GM19455 (cell line): ENCODE measurements at regions not wholly inside any gene's neighbourhood (a gene's known extent, or its start where the extent isn't known, plus 50 kb on each side); places are given as distances from the start of the nearest gene placed in this dataset.

ENCODE experiments used
- ATAC-seq: cut with Tn5 transposase; IDR thresholded peaks from one replicate; pipeline ENCODE4 v1.9.1; 2021; ENCODE audit not compliant: unreplicated experiment

GRCh38 chr9:12464400-12464799 is 228.8 kb upstream of the TYRP1 start:
- ATAC-seq, result no peak

DNA sequence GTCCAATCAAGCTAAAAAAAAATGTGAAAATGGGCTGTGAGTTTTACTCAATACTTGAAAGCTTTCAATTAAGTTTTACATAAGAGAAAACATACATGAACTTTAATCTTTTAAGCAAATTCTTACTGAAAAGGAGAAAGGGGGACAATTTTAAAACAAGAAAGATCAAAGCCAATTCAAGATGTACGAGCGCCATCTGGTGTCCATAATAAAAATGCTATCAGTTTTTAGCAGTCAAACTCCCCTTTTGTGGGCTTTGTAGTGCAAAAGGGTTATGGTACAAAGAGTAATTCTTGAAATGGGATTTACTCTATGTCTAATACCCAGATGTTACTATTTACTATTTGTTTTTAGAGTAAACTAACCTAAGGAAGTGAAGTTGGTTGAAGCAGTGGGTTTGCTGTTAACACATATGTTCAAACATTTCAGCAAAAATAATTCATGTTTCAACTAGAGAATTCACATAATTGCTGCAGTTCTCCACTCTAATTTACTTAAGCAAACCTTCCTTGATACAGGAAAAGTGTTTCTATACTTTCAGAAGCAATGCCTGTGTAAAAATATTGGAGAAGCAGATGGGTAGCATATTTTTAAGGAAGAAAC is 228.2 kb upstream of the TYRP1 start:
- no peak for ATAC-seq

GRCh38 chr9:12469084-12469483 is 224.1 kb upstream of the TYRP1 start:
- no peak for ATAC-seq

DNA sequence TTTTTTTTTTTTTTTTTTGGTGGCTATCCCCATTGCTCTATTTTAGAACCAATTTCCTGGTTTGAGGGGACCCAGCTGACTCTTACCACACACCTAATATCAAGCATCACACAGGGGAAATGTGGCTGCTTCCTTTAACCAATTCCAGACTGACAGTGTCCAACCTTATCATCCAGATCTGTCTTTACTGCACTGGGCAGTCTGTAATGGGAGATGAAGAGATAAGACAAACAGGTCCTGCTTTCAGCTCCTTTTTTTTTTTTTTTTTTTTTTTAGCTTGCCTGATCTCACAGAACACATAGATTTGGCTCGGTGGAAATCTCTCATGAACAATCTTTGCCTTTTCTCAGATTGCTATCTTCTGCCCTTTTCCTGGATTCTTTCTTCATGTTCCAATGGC is 198.8 kb upstream of the TYRP1 start:
- ATAC-seq, result no peak

DNA sequence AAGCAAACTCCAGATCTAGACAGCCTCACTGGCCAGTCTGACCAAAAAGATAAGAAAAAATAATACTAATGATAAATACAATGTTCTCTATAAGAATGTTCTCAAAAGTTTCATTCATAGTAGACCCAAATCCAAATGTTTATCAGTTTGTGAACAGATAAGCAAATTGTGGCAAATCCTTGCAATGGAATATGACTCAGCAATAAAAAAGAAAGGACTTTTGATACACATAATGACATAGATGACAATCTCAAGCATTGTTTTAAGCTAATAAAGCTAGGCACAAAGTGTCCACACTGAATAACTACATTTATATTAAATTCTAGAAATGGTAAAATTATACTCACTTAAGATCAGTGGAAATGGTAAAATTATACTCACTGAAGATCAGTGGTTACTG is 195.4 kb upstream of the TYRP1 start:
- ATAC-seq, result no peak

- no peak for ATAC-seq
Observed at GRCh38 chr9:12502520-12502919, 190.7 kb upstream of the TYRP1 start.

DNA sequence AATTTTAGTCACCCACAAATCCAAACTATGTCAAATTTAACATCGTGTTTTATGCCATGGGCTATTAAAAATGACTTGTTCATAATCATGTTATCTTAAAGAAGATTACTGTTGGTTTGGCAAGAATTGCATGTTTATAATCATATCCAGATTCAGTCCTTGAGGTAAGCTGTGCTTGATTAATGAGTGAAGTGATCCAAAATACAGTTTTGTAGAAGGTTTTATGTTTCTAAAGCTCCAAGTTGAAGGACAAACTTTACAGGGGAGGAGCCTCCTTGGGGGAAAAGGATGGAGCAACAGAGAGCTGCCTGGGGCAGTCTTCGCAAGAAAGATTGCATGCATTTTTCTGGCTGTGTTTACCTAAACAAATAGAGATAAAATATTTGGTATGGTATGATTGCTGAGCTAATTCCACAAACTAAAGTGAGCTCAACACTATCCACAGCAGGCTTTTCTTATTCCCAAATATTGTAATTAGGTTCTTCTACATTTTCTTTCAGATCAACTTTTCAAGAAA is 189.5 kb upstream of the TYRP1 start:
- ATAC-seq, result no peak

- no peak for ATAC-seq
Observed at GRCh38 chr9:12510551-12510950, 182.6 kb upstream of the TYRP1 start.

GRCh38 chr9:12511726-12512125 is 181.5 kb upstream of the TYRP1 start:
- ATAC-seq, result no peak

- ATAC-seq, result no peak
Observed at GRCh38 chr9:12516031-12516430, 177.2 kb upstream of the TYRP1 start.

DNA sequence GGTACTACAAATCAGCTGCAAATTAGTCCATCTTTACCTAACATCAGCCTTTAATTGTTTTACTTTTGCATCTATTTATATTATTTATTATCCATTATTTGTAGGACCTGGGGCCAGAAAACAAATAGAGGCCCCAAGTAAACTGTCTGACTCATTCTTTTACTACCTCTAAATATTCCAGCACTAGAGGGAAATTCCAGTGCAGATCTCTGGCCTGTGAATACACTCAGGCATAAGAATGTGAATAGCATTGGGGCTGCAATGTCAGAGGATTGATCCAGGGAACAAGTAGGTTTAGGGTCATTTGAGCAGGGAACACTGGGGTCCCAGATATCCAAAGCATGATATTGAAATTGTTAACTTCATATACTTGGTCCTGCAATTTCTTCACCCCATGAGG is 176.6 kb upstream of the TYRP1 start:
- no peak for ATAC-seq

DNA sequence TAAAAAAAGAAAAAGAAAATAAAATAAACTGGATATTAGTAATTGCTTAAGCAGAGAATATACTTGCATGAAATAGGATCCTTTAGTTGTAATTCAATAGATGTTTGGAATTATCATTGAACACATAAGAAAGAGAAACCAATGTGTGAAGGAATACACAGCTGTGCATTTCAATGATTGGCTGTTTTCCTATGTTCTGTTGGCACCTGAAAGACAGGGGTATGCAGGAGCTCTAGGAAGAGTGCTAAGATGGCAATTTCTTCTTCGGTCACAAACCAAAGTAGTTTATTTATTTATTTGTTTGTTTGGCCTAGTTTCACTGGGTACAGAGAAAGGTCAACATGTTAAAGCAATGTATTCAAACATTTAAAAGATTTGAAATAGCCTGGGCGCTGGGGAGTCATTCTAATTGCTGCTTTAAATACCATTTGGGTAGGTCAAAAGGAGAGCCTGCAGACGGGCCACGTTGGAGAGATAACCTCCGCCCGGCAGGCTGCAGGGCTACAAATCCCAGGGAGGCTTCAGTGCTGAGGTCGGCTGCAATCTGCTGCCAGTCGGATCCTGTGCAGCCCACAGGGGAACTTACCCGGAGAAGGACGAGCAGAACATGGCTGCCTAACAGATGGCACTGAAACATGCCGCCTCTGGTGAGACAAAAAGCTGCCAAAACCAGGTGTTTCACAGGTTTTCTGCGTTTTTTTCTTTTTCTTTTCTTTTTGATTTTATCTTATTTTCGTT is 154.2 kb upstream of the TYRP1 start:
- ATAC-seq, result no peak

DNA sequence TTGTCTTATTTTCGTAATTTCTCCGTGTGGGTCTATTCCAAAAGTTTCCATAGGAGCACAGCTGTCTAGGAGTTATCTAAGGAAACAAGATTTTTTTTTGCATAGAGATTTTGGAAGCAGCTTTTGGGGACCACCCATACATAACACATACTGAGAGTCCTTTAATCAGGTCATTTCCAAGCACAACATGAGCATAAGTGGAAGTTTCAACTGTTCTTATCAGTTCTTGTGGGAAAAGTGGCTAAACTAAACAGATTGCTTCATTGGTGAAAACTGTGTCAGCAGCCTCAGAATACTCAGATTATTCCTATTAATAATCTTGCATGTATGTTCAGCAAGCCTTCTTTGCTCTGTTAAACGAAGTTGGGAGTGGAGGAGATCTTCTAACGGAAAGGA is 153.6 kb upstream of the TYRP1 start:
- no peak for ATAC-seq

DNA sequence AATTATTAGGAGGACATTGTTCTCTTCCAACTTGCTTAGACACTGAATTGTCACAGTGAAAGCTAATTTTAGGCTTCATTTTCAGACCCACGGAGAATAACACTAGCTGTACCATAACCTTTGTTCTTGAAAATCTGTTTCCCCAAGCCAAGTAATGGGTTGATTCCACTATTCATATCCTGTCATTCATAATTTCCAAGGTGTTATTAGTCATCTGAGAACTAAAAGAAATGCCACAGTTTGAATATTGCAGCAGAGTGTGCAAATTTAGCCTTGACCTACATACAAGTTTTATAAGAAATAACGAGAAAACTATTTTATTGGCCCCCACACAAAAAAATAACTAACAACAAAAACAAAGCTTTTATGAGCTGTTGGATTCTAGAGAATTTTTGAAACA is 148.5 kb upstream of the TYRP1 start:
- ATAC-seq, result no peak

DNA sequence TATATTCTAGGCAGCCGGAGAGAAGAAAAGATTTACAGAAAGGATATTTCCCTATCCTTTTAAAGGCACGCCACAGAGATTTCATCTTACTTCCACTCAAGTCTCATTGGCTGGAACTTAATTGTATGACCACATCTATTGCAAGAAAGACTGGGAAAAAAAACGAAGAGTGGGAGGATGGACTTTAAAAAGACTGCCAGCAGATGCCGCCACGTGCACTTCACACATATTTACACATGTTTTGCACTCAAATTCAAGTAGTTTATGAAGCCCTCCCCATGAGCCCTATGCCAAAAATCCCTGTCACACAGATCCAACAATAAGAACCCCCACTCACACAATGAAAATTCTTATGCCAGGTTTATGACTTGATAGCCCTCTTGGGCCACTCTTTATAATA is 138.5 kb upstream of the TYRP1 start:
- ATAC-seq, result no peak

GRCh38 chr9:12566404-12567090 is 126.6 kb upstream of the TYRP1 start:
- ATAC-seq, result no peak

- ATAC-seq, result no peak
Observed at GRCh38 chr9:12584656-12585522, 108.3 kb upstream of the TYRP1 start.

DNA sequence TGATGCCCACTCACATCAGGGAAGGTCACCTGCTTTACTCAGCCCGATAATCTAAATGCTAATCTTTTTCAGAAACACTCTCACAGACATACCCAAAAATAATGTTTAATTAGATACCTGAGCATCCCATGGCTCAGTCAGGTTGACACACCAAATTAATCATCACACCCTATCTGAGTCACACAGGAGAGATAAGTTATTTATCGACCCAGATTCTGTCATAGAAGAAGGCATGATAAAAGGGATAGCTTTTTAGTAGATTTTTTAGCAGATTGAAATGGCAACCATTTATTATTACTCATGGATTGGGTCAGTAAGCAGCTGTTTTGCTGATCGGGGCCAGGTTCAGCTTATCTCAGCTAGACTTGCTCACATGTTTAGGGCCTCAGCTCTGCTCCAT is 97.8 kb upstream of the TYRP1 start:
- no peak for ATAC-seq

DNA sequence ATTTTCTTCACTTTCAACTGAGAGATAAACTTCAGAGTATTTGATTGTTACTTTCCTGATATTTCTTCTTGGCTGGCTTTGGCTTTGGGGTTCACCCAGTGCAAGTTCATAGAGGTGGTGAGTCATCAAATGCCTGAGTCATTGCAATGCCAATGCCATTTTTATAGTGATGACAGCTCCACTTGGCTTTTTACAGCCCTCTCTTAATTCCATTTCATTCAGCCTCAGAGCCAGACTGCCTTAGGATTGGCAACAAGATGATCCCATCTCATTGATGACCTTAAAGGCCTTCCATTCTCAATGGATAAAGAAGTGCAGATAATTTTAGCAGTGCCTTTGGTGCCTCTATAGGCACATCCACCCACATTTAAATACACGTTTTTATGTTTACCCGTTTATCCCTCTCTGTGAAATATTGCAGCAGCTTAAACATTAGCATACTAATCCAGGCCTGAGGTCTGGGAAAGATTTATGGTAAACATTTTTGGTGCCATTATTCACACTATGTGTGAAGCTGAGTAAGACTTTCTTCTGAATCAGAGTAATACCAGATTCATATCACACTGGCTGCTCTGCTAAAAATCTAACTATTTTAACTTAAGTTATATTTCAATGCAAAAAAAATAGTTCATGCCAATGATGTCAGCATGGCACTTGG is 88.9 kb upstream of the TYRP1 start:
- ATAC-seq, result no peak

DNA sequence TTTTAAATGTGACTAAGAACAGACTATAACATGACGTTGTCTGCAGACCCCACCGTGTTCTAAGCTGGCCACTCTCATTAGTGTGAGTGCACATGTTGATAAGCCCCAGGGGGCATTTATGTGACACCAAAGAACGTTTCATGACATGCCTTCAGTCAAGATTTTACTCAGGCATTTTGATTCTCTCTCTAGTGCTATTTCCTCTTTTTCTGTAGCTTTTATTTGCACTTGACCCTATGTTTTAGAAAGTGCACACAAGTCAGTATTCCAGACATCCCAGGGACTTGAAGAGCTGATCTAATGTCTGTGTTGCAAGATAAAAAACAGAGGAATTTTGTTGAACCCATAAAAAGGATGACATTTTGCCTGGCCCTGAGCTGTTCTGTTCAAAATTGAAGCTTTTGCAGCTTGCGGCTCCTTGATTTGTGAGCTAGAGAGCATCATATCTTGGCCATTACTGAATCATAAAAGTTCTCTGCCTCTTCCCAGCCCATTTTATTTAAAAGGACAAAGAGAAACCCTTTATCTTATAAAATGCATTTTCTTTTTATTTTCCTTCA is 80.9 kb upstream of the TYRP1 start:
- no peak for ATAC-seq
